ENCODE measurements at regions not wholly inside any gene's neighbourhood (a gene's known extent, or its start where the extent isn't known, plus 50 kb on each side); places are given as distances from the start of the nearest gene placed in this dataset.
"Not testable (repeated sequence)": the region's sequence is repeated elsewhere in the genome, so short reads cannot be mapped to it uniquely, and the experiment has no call there.

- not testable (repeated sequence) for H3K36me3 ChIP-seq
- DNase-seq = peak in 1 of 4 donors; percentile 3
Measured at GRCh38 chr9:66601472-66601871, 299.1 kb upstream of the ZNF658 start.

GRCh38 chr9:66631521-66632046 is 268.9 kb upstream of the ZNF658 start:
- ATAC-seq; H3K4me3 ChIP-seq; H3K36me3 ChIP-seq; DNase-seq; H3K27me3 ChIP-seq; H3K27ac ChIP-seq; H3K4me1 ChIP-seq; intact Hi-C loops (cut with DNase I); H3K9me3 ChIP-seq: not testable (repeated sequence)

More at GRCh38 chr9:66601472-66601871, 299.1 kb upstream of the ZNF658 start:
- H3K4me3 ChIP-seq; H3K4me1 ChIP-seq; ATAC-seq; H3K27me3 ChIP-seq; H3K9me3 ChIP-seq; H3K27ac ChIP-seq; intact Hi-C loops (cut with DNase I): not testable (repeated sequence)

- ATAC-seq; intact Hi-C loops (cut with DNase I): not testable (repeated sequence)
Measured at GRCh38 chr9:66647675-66648074, 252.8 kb upstream of the ZNF658 start.

GRCh38 chr9:66690242-66690641 is 210.3 kb upstream of the ZNF658 start:
- DNase-seq; H3K4me3 ChIP-seq; intact Hi-C loops (cut with DNase I); H3K27me3 ChIP-seq; H3K9me3 ChIP-seq; ATAC-seq; H3K27ac ChIP-seq; H3K36me3 ChIP-seq; H3K4me1 ChIP-seq: not testable (repeated sequence)

More at GRCh38 chr9:66647675-66648074, 252.8 kb upstream of the ZNF658 start:
- not testable (repeated sequence) for H3K4me3 ChIP-seq, H3K27ac ChIP-seq, DNase-seq, H3K27me3 ChIP-seq, H3K36me3 ChIP-seq, H3K9me3 ChIP-seq, H3K4me1 ChIP-seq

GRCh38 chr9:66695561-66696240 is 204.8 kb upstream of the ZNF658 start:
- ATAC-seq; H3K27me3 ChIP-seq; H3K36me3 ChIP-seq; H3K4me3 ChIP-seq; intact Hi-C loops (cut with DNase I); H3K27ac ChIP-seq; H3K9me3 ChIP-seq; DNase-seq; H3K4me1 ChIP-seq: not testable (repeated sequence)

- H3K4me3 ChIP-seq; H3K36me3 ChIP-seq; H3K27ac ChIP-seq; H3K9me3 ChIP-seq; H3K4me1 ChIP-seq; intact Hi-C loops (cut with DNase I); H3K27me3 ChIP-seq; DNase-seq; ATAC-seq: not testable (repeated sequence)
Measured at GRCh38 chr9:66697343-66698065, 203.0 kb upstream of the ZNF658 start.

- DNase-seq; H3K4me3 ChIP-seq; ATAC-seq; H3K27me3 ChIP-seq; intact Hi-C loops (cut with DNase I); H3K36me3 ChIP-seq; H3K27ac ChIP-seq; H3K4me1 ChIP-seq; H3K9me3 ChIP-seq: not testable (repeated sequence)
Measured at GRCh38 chr9:66698066-66698455, 202.5 kb upstream of the ZNF658 start.

- H3K27me3 ChIP-seq; H3K27ac ChIP-seq; H3K36me3 ChIP-seq; intact Hi-C loops (cut with DNase I); H3K9me3 ChIP-seq; H3K4me1 ChIP-seq; H3K4me3 ChIP-seq; ATAC-seq; DNase-seq: not testable (repeated sequence)
Measured at GRCh38 chr9:66701411-66702377, 198.8 kb upstream of the ZNF658 start.

- intact Hi-C loops (cut with DNase I); H3K27ac ChIP-seq; H3K27me3 ChIP-seq; H3K36me3 ChIP-seq; H3K9me3 ChIP-seq; H3K4me1 ChIP-seq; DNase-seq; H3K4me3 ChIP-seq; ATAC-seq: not testable (repeated sequence)
Measured at GRCh38 chr9:66711553-66711952, 189.0 kb upstream of the ZNF658 start.

- H3K9me3 ChIP-seq; ATAC-seq; H3K27me3 ChIP-seq; DNase-seq; intact Hi-C loops (cut with DNase I); H3K27ac ChIP-seq; H3K36me3 ChIP-seq; H3K4me1 ChIP-seq; H3K4me3 ChIP-seq: not testable (repeated sequence)
Measured at GRCh38 chr9:66712870-66713269, 187.7 kb upstream of the ZNF658 start.

GRCh38 chr9:66713552-66713951 is 187.0 kb upstream of the ZNF658 start:
- ATAC-seq; DNase-seq; H3K27ac ChIP-seq; H3K4me1 ChIP-seq; intact Hi-C loops (cut with DNase I); H3K36me3 ChIP-seq; H3K9me3 ChIP-seq; H3K27me3 ChIP-seq; H3K4me3 ChIP-seq: not testable (repeated sequence)

GRCh38 chr9:66720845-66721244 is 179.7 kb upstream of the ZNF658 start:
- not testable (repeated sequence) for H3K36me3 ChIP-seq

More at GRCh38 chr9:66720845-66721244, 179.7 kb upstream of the ZNF658 start:
- intact Hi-C loops (cut with DNase I); H3K4me1 ChIP-seq; DNase-seq; H3K27ac ChIP-seq; H3K27me3 ChIP-seq; H3K4me3 ChIP-seq; H3K9me3 ChIP-seq; ATAC-seq: not testable (repeated sequence)
